ENCODE measurements at regions not wholly inside any gene's neighbourhood (a gene's known extent, or its start where the extent isn't known, plus 50 kb on each side); places are given as distances from the start of the nearest gene placed in this dataset.
A peak's percentile ranks its signal among the peaks of the same experiment; 100 is the strongest.

GRCh38 chr2:215556979-215557378 is 121.1 kb upstream of the FN1 start (continued):
- TF ChIP-seq, protein P1, sequence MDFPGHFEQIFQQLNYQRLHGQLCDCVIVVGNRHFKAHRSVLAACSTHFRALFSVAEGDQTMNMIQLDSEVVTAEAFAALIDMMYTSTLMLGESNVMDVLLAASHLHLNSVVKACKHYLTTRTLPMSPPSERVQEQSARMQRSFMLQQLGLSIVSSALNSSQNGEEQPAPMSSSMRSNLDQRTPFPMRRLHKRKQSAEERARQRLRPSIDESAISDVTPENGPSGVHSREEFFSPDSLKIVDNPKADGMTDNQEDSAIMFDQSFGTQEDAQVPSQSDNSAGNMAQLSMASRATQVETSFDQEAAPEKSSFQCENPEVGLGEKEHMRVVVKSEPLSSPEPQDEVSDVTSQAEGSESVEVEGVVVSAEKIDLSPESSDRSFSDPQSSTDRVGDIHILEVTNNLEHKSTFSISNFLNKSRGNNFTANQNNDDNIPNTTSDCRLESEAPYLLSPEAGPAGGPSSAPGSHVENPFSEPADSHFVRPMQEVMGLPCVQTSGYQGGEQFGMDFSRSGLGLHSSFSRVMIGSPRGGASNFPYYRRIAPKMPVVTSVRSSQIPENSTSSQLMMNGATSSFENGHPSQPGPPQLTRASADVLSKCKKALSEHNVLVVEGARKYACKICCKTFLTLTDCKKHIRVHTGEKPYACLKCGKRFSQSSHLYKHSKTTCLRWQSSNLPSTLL (IDR thresholded peaks at IDR 0.05): no peak
- TF ChIP-seq U2AF1 (optimal IDR thresholded peaks at IDR 0.05; ENCODE audit: low read depth, low read length) (no peak), NFIC (IDR thresholded peaks at IDR 0.05) (peak; percentile 51), CREM (IDR thresholded peaks at IDR 0.05; ENCODE audit: low read depth) (no peak), ATF4 (CRISPR knock-in tag; IDR thresholded peaks at IDR 0.05) (no peak), RBBP5 (IDR thresholded peaks at IDR 0.05; ENCODE audit: borderline replicate concordance, insufficient read depth, low read length, poor library complexity, severe bottlenecking) (no peak)

DNA sequence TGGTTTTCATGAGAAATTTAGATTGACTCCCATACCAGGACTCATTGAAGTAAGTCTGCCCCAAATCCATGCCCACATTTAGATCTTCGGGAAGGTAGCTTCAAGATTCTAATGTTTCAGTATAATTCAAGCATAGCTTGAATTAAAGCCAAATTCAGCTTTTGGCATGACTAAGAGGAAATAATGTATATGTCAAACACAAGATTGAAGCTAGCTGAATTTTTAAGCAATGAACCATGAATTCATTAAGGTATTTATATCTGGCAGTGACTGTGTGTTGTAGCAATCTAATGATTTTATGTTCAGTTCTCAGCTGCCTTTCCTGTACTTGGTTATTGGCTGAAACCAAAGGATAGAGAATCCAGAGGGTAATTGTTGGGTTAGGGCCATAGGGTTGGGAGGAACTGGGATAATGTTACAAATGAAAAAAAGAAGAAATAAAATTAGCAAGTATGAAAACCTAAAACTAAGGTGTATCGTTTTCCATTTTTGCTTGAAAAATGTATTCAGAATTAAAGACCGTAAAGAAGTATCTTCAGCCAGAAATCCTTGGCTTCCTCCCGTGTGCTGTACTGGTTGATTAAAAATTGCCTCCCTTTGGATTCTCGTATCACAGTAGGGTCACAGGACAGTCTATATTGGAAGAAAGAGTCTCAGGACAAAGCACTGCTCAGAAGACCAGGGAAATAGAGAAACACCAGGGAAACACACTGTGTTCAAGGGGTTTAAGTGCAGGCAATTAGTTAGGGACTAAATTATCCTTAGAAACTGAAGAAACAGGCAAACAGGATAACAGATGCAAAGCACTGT is 119.0 kb upstream of the FN1 start:
- Histone ChIP-seq H4K20me1 (replicated peaks; ENCODE audit: control insufficient read depth, insufficient read depth, low read length) (no peaks in the 10 kb centered on the region), H3K9me1 (ENCODE audit: control insufficient read depth, insufficient read depth, low read length) (no peaks in the 10 kb centered on the region), H3K4me2 (ENCODE audit: insufficient read depth, low read length) (no peak overlapping the region), H3K4me1 (replicated peaks in 1 of 2; ENCODE audit: control insufficient read depth in 2 of 2, insufficient read depth in 2 of 2, low read length in 2 of 2) (no peaks in the 10 kb centered on the region), H3K27ac (ENCODE audit: extremely low read depth, low read depth, low read length) (no peak overlapping the region), H3K36me3 (ENCODE audit: control insufficient read depth, insufficient read depth, low read length) (no peaks in the 10 kb centered on the region), H2AFZ (ENCODE audit: low read depth, low read length) (no peak overlapping the region), H3K79me2 (ENCODE audit: control insufficient read depth, insufficient read depth, low read length) (no peaks in the 10 kb centered on the region), H3K9ac (ENCODE audit: insufficient read depth in 1 of 2, low read depth in 2 of 2, low read length in 2 of 2) (no peak overlapping the region), H3K9me3 (replicated peaks; ENCODE audit: control insufficient read depth, insufficient read depth, low read depth, low read length) (no peaks in the 10 kb centered on the region), H3K4me3 (no peak overlapping the region), H3K27me3 (ENCODE audit: control insufficient read depth in 2 of 2, insufficient read depth in 2 of 2, low read length in 2 of 2) (no peaks in the 10 kb centered on the region)
- ATAC-seq (no peak), DNase-seq (ENCODE audit: extremely low read depth in 1 of 4, low spot score in 3 of 4) (no peak), FAIRE-seq (no peak)
- in situ Hi-C loops (cut with MboI) (no loop called here), intact Hi-C loops (cut with micrococcal nuclease) (no loop called here)
- ChIA-PET CTCF (ENCODE audit: low intra/inter-chr PET ratio) (no interaction called here), POLR2A (no interaction called here)
- BruUV-seq (replicated peaks): no TSS peak
- 73% methylated on average over 5 of the region's 5 CpGs for WGBS (ENCODE audit: insufficient coverage, low coverage, missing lambda C conversion rate)
- TF ChIP-seq ZKSCAN3 (CRISPR knock-in tag; IDR thresholded peaks at IDR 0.05): no peak
- TF ChIP-seq XRCC5 (IDR thresholded peaks at IDR 0.05; ENCODE audit: low read depth, low read length): no peak
- no peak for TF ChIP-seq SMARCA5 (IDR thresholded peaks at IDR 0.05)
- no peak for TF ChIP-seq ZNF316 (IDR thresholded peaks at IDR 0.05)
- no peak for TF ChIP-seq RBM17 (IDR thresholded peaks at IDR 0.05; ENCODE audit: borderline replicate concordance, low read depth, low read length)
- TF ChIP-seq ADNP (tag; IDR thresholded peaks at IDR 0.05): no peak
- TF ChIP-seq POLR2H (tag; IDR thresholded peaks at IDR 0.05; ENCODE audit: low read depth): no peak
- TF ChIP-seq TRIM25 (IDR thresholded peaks at IDR 0.05; ENCODE audit: borderline replicate concordance): no peak
- TF ChIP-seq SLC30A9 (CRISPR knock-in tag; IDR thresholded peaks at IDR 0.05): no peak
- TF ChIP-seq WHSC1 (IDR thresholded peaks at IDR 0.05; ENCODE audit: low read length): no peak
- TF ChIP-seq PHTF2 (CRISPR knock-in tag; IDR thresholded peaks at IDR 0.05): no peak
- no peak for TF ChIP-seq PCBP2 (IDR thresholded peaks at IDR 0.05; ENCODE audit: low read depth, low read length, poor library complexity, severe bottlenecking)
- TF ChIP-seq RHOXF2B (CRISPR knock-in tag; conservative IDR thresholded peaks at IDR 0.05): no peak
- TF ChIP-seq TRIM28 (IDR thresholded peaks at IDR 0.05): no peak
